Lung (tissue), 11 donors: ENCODE measurements at regions not wholly inside any gene's neighbourhood (a gene's known extent, or its start where the extent isn't known, plus 50 kb on each side); places are given as distances from the start of the nearest gene placed in this dataset.

ENCODE experiments used
- ATAC-seq: fragments of 200-7000 bp; cut with Tn5 transposase; one replicate; pipeline ENCODE4 v1.9.1; 2020; ENCODE audit warnings: moderate number of reproducible peaks; ENCODE audit not compliant: insufficient read depth, low FRiP score
- DNase-seq, 3 donors: peaks; one replicate each; pipeline ENCODE4 v3.0.0-alpha.2; 2013 to 2017
- H3K27ac ChIP-seq, 2 donors: one replicate each; pipeline ENCODE4 v1.5.1; 2013; ENCODE audit warnings: mild to moderate bottlenecking in 2 of 2, moderate library complexity in 2 of 2, control low read depth in 1 of 2, inconsistent platforms in 1 of 2, low read depth in 1 of 2, low read length in 1 of 2
- H3K27me3 ChIP-seq, 3 donors: one replicate each; pipeline ENCODE4 v1.5.1; 2013; ENCODE audit warnings: low read length in 2 of 3; ENCODE audit not compliant: control insufficient read depth in 3 of 3, insufficient read depth in 3 of 3
- H3K36me3 ChIP-seq, 4 donors: one replicate each; pipeline ENCODE4 v1.5.1; 2013; ENCODE audit warnings: low read length in 4 of 4, mild to moderate bottlenecking in 1 of 4, moderate library complexity in 1 of 4; ENCODE audit not compliant: control insufficient read depth in 4 of 4, insufficient read depth in 4 of 4
- H3K4me1 ChIP-seq, 5 donors: one replicate each; pipeline ENCODE4 v1.5.1; 2013; ENCODE audit warnings: low read length in 5 of 5, mild to moderate bottlenecking in 2 of 5, moderate library complexity in 1 of 5; ENCODE audit not compliant: control insufficient read depth in 5 of 5, insufficient read depth in 5 of 5
- H3K4me3 ChIP-seq: one replicate; pipeline ENCODE4 v1.5.1; 2013; ENCODE audit warnings: mild to moderate bottlenecking, control low read depth, moderate library complexity
- H3K9ac ChIP-seq, 2 donors: one replicate each; pipeline ENCODE4 v1.5.1; 2013; ENCODE audit warnings: low read length in 2 of 2, control low read depth in 1 of 2; ENCODE audit not compliant: insufficient read depth in 1 of 2
- H3K9me3 ChIP-seq, 4 donors: one replicate each; pipeline ENCODE4 v1.5.1; 2013; ENCODE audit warnings: low read length in 3 of 4, mild to moderate bottlenecking in 1 of 4, moderate library complexity in 1 of 4; ENCODE audit not compliant: control insufficient read depth in 4 of 4, insufficient read depth in 3 of 4
- WGBS, 2 donors: extraction: QIAGEN DNeasy Blood & Tissue Kit; methylation state at CpG; one replicate each; pipeline ENCODE4 v1.1.7; 2013; 5-methylcytosine and 5-hydroxymethylcytosine counted together
- TF ChIP-seq, protein P1 (sequence below): IDR thresholded peaks from 2 replicates; pipeline ENCODE4 v1.5.1; 2012; ENCODE audit warnings: mild to moderate bottlenecking; ENCODE audit errors: control extremely low read depth, extremely low read depth
- donor health status: control.
- donor health status: control.
- donor health status: Bipolar disorder and iron deficiency.
- donor health status: healthy.
- donor health status: DM: yes; HTN: yes; CAD: no.

DNA sequence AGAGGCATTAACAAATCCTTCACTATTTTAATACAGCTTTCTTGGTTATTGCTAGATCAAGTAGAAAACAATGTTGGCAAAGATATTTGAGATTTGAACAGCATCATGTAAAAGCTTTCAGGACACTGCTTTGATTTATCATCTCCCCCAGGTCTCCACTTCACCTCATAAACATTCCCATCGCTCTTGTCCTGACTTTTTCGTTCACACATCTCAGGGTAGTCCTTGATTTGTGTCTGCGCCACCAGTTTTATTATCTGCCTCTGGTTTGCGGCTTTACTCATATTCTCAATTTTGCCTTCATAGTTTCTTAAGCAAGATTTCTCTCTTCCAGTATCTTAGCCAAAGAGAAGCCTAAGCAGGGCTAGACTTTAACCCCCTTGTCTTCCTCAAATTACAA lies 63.5 kb upstream of the ROR1 start:
- Histone ChIP-seq H3K27ac (no peak overlapping the region), H3K4me1 (peaks cover 0 to 3% (median 0%) of the 10 kb centered on the region in 5 donors), H3K9ac (no peak overlapping the region), H3K4me3 (no peak overlapping the region), H3K27me3 (no peaks in the 10 kb centered on the region), H3K9me3 (no peaks in the 10 kb centered on the region), H3K36me3 (no peaks in the 10 kb centered on the region)
- DNase-seq (no peak), ATAC-seq (no peak)
- 93 to 96% methylated on average over 4 of the region's 4 CpGs for WGBS, 2 donors
- TF ChIP-seq, protein P1, sequence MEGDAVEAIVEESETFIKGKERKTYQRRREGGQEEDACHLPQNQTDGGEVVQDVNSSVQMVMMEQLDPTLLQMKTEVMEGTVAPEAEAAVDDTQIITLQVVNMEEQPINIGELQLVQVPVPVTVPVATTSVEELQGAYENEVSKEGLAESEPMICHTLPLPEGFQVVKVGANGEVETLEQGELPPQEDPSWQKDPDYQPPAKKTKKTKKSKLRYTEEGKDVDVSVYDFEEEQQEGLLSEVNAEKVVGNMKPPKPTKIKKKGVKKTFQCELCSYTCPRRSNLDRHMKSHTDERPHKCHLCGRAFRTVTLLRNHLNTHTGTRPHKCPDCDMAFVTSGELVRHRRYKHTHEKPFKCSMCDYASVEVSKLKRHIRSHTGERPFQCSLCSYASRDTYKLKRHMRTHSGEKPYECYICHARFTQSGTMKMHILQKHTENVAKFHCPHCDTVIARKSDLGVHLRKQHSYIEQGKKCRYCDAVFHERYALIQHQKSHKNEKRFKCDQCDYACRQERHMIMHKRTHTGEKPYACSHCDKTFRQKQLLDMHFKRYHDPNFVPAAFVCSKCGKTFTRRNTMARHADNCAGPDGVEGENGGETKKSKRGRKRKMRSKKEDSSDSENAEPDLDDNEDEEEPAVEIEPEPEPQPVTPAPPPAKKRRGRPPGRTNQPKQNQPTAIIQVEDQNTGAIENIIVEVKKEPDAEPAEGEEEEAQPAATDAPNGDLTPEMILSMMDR, result no peak

DNA sequence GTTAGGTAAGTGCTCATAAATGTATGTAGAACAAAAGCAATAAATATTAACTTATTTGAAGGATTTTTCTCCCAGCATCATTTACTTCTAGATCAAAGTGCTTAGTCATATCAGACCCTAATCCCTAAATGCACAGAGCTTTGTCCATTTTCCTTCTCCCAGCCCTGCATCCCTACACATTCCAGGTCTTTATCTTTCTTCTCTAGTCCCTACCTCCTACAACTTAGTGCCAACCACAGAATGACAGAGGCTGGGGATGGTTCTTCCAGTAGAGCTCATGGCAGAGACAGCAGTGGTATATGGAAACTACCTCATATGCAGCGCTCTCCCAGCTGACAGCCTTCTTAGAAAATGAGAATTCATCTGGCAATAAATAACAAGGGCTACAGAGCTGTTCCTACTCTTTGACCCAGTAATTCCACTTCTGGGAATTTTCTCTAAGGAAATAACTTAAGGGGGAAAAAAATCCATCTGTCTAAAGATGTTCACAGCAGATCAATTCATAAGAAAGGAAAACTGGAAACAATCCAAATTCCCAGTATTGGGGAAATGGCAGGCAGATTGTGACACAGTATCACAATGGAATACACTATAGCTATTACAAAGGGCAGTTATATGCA lies 62.9 kb upstream of the ROR1 start:
- TF ChIP-seq, protein P1, result no peak
- Histone ChIP-seq H3K27me3 (no peaks in the 10 kb centered on the region), H3K4me3 (no peak overlapping the region), H3K9me3 (no peaks in the 10 kb centered on the region), H3K4me1 (peaks cover 0 to 3% (median 0%) of the 10 kb centered on the region in 5 donors), H3K9ac (no peak overlapping the region), H3K36me3 (no peaks in the 10 kb centered on the region), H3K27ac (no peak overlapping the region)
- 94 to 100% methylated on average over 1 of the region's 1 CpG for WGBS, 2 donors
- DNase-seq, result no peak
- ATAC-seq, result no peak

DNA sequence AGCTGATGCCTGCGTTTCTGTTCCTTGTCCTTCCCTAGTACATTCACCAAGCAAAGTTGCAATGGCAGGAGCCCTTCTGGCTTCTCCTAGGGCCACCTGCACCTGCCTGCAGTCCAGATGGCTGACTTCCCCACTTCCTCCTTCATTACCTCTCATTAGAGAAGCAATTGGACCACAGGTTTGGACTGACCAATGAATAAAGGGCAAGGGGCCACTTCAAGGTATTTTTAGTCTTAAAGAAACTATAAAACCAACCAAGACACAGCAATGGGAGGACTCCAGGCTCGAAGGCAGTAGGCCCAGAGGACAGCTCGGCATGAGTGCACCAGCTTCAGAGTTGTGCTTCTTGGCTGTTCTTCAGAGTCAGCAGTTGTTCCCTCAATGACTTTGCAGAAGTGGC lies 60.8 kb upstream of the ROR1 start:
- TF ChIP-seq, protein P1, result no peak
- ATAC-seq (no peak), DNase-seq (no peak)
- Histone ChIP-seq H3K4me1 (peaks cover 0 to 6% (median 0%) of the 10 kb centered on the region in 5 donors), H3K36me3 (no peaks in the 10 kb centered on the region), H3K9me3 (no peaks in the 10 kb centered on the region), H3K27ac (no peak overlapping the region), H3K27me3 (no peaks in the 10 kb centered on the region), H3K4me3 (no peak overlapping the region), H3K9ac (no peak overlapping the region)
- 87 to 88% methylated on average over 3 of the region's 3 CpGs for WGBS, 2 donors
